Muscle layer of colon (tissue), 2 donors: ENCODE measurements at regions not wholly inside any gene's neighbourhood (a gene's known extent, or its start where the extent isn't known, plus 50 kb on each side); places are given as distances from the start of the nearest gene placed in this dataset.
"Not testable (repeated sequence)": the region's sequence is repeated elsewhere in the genome, so short reads cannot be mapped to it uniquely, and the experiment has no call there.

Experiments
- H3K27ac ChIP-seq: one replicate; pipeline ENCODE4 v1.7.0; 2013; ENCODE audit warnings: low read depth, mild to moderate bottlenecking, low read length, moderate library complexity
- H3K27me3 ChIP-seq, 2 donors: one replicate each; pipeline ENCODE4 v1.7.0; 2013; ENCODE audit warnings: low read length in 2 of 2, mild to moderate bottlenecking in 2 of 2; ENCODE audit not compliant: insufficient read depth in 2 of 2, control insufficient read depth in 1 of 2
- H3K36me3 ChIP-seq: one replicate; pipeline ENCODE4 v1.7.0; 2013; ENCODE audit warnings: mild to moderate bottlenecking, low read length; ENCODE audit not compliant: insufficient read depth
- H3K4me1 ChIP-seq: one replicate; pipeline ENCODE4 v1.7.0; 2013; ENCODE audit warnings: mild to moderate bottlenecking, low read length; ENCODE audit not compliant: insufficient read depth
- H3K4me3 ChIP-seq, 2 donors: one replicate each; pipeline ENCODE4 v1.7.0; 2013; ENCODE audit warnings: low read length in 2 of 2, low read depth in 1 of 2, mild to moderate bottlenecking in 1 of 2, moderate library complexity in 1 of 2
- H3K9ac ChIP-seq: one replicate; pipeline ENCODE4 v1.7.0; 2013; ENCODE audit warnings: low read length
- H3K9me3 ChIP-seq: one replicate; pipeline ENCODE4 v1.7.0; 2013; ENCODE audit warnings: mild to moderate bottlenecking, low read length
- donor health status: abdominal sarcoma.
- donor health status: Adenocarcinoma of cecum.

DNA sequence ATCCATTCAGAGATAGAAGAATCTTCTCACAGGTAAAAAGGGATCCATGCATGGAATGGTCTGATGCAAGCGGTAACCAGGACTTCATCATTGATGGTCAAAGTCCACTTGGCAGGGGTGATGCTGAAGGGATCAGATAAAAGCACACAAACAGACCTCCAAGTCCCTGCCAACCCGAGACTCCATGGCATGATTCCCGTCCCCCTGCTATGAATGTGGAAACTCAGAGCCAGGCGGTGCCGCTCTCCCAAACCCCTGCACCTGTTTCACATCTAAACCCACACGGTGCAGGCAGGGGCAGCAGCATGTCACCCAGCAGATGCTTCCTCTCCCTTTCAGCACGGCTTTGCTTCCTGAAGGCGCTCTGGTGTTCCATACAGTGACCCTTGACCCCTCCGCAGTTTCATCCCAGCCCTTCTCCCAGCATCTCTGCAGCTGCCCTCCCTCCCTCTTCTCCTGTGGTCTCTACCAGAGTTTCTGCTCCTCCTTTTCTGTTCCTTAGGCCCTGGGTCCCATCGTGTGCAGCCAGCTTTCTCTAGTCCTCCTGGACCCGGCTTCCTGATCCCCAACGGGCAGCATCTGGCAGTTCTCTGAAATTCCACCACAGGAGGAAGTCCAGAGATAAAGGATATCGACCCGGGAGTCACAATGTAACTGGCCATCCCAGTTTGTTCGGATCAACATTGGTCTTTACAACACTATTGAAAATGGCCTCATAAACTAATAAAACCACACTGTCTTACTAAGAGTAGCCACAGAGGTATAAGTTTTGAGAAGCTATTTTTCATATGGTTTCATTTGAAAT lies 235.0 kb downstream of the TTLL2 start:
- no peak overlapping the region for H3K4me3 ChIP-seq
- no peaks in the 10 kb centered on the region for H3K27me3 ChIP-seq
- no peaks in the 10 kb centered on the region for H3K9me3 ChIP-seq
- no peak overlapping the region for H3K9ac ChIP-seq
- H3K36me3 ChIP-seq, result no peaks in the 10 kb centered on the region
- no peak overlapping the region for H3K27ac ChIP-seq
- H3K4me1 ChIP-seq, result no peaks in the 10 kb centered on the region

DNA sequence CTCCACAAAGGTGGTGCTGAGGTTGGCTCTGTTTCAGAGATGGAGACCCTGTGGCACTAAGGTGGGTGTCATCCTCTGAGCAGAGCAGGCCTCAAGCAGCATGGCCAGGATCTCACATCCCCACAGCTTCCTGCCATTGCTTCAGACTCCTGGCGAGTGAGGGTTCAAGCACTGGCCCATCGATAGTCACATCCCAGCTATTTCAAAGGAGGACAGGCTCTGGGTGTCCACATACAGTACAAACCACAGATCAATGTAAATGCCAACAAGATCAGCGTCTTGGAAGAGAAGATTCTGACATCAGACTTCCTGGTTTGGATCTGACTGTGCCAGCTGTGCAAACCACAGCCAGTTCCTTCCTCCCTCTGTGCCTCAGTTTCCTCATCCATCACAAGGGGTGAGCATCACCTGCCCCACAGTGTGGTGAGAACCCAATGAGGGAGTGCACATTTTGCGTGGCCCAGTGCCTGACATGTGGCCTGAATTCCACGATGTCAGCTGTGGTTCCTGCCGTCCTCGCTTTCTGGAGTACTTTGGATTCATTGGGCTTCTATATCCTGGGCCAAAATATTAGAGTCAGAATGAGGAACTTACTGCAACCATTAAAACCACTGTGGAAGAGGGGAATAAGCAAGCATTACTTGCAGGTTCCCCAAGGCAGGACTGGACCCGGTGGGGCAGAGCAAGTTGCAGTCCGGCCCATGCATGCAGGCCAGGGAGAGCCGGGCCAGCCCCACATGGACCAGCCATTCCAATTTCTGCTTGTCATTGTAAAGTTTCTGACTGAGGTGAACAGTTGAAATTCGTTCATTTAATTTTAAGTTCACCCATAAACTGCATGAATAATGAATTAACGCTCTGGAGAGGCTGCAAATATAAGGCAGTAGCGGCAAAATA lies 236.0 kb downstream of the TTLL2 start:
- no peaks in the 10 kb centered on the region for H3K36me3 ChIP-seq
- no peak overlapping the region for H3K27ac ChIP-seq
- H3K4me3 ChIP-seq, result no peak overlapping the region

DNA sequence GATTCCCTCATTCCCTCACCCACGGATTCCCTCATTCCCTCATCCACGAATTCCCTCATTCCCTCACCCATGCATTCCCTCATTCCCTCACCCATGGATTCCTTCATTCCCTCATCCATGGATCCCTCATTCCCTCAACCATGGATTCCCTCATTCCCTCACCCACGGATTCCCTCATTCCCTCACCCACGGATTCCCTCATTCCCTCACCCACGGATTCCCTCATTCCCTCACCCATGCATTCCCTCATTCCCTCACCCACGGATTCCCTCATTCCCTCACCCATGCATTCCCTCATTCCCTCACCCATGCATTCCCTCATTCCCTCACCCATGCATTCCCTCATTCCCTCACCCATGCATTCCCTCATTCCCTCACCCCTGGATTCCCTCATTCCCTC lies 238.0 kb downstream of the TTLL2 start:
- not testable (repeated sequence) for H3K9ac ChIP-seq, H3K27me3 ChIP-seq, H3K4me3 ChIP-seq, H3K4me1 ChIP-seq, H3K36me3 ChIP-seq, H3K9me3 ChIP-seq, H3K27ac ChIP-seq

More for the DNA sequence above, 236.0 kb downstream of the TTLL2 start:
- Histone ChIP-seq H3K27me3 (no peaks in the 10 kb centered on the region), H3K4me1 (no peaks in the 10 kb centered on the region), H3K9me3 (no peaks in the 10 kb centered on the region), H3K9ac (no peak overlapping the region)

DNA sequence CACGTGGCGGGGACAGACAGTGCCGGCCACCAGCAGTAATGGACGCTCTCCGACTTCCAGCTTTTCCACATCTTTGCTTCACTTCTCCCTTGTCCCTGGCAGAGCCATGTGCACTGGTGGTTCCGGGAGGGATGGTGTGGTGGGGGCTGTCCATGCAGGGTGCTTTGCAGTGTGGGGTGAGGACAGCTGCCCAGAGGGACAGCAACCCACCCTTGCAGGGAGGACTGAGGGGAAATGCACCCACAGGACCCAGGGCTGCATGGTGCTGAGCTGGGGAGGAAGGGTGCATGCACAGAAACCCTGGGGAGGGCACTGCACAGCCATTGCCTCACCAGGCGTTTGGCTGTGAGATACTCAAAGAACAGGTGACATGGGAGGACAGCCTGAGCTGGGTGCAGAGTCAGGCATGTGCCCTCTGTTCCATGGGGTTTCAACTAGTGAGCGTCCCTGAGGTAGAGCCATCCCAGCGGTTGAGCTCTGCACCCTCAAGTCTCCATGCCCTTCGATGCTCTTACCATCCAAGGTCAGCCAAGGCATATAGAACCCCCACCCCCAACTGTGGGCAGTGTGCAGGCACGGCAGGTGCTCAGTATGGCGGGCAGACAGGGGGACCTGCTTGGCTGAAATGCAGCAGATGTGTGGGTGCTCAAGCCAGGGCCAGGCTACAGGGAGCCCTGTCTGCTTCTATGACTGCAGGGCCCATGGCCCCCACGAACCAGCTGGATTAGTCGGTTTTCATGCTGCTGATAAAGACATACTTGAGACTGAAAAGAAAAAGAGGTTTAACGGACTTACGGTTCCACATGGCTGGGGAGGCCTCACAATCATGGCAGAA lies 239.7 kb downstream of the TTLL2 start:
- no peak overlapping the region for H3K27ac ChIP-seq
- H3K4me1 ChIP-seq, result no peaks in the 10 kb centered on the region
- no peak overlapping the region for H3K4me3 ChIP-seq
- no peaks in the 10 kb centered on the region for H3K9me3 ChIP-seq
- no peaks in the 10 kb centered on the region for H3K27me3 ChIP-seq
- H3K9ac ChIP-seq, result no peak overlapping the region
- no peaks in the 10 kb centered on the region for H3K36me3 ChIP-seq

DNA sequence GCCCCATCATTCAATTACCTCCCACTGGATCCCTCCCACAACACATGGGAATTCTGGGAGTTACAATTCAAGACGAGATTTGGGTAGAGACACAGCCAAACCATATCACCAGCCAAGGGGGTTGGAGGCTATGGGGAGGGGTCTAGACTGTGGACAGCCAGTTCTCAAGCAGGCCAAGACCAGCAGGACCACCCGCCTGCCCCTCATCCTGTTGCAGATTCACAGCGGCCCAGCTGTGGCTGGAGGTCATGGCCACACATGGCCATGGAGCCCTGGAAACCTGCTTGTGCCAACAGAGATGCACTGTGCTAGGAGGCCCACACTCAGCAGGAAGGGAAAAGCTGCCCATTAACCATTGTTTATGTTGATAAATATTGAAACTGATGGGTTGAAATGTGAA lies 240.5 kb downstream of the TTLL2 start:
- Histone ChIP-seq H3K27ac (no peak overlapping the region), H3K4me3 (no peak overlapping the region), H3K4me1 (no peaks in the 10 kb centered on the region), H3K36me3 (no peaks in the 10 kb centered on the region), H3K9me3 (no peaks in the 10 kb centered on the region), H3K9ac (no peak overlapping the region), H3K27me3 (no peaks in the 10 kb centered on the region)

DNA sequence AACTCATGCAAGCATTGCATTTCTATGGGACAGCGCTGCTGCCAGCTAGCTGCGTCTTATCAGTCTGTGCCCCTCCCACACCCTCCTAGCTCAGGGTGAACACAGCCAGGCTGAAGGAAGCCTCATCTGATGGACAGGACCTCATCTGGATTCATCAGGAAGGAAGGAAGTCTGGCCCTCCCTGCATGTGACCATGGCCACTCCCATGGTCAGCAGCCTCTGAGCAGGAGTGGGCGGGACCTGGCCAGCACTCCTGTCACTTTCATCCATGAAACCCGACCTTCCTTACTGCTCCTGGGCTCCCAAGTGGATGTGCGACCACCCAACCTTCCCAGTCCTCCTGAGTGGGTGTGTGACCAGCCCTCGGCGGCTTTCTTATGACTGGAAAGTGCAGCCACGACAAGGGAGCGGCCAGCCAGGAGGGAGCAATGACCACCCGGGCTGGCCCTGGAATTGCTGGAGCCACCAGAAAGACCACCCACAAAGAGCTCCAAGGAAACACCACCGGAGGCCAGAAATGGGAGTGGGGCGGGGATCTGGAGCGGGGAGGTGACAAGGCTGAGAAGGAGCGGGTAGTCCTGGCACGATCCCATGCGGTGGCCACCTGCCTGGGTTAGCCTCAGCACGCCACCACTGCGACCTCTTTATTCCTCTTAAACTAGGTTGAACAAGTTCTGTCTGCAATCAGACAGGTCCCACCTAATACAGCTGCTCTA lies 241.2 kb downstream of the TTLL2 start:
- Histone ChIP-seq H3K27ac (no peak overlapping the region), H3K4me3 (no peak overlapping the region), H3K4me1 (no peaks in the 10 kb centered on the region), H3K9ac (no peak overlapping the region), H3K27me3 (no peaks in the 10 kb centered on the region), H3K9me3 (no peaks in the 10 kb centered on the region), H3K36me3 (no peaks in the 10 kb centered on the region)

DNA sequence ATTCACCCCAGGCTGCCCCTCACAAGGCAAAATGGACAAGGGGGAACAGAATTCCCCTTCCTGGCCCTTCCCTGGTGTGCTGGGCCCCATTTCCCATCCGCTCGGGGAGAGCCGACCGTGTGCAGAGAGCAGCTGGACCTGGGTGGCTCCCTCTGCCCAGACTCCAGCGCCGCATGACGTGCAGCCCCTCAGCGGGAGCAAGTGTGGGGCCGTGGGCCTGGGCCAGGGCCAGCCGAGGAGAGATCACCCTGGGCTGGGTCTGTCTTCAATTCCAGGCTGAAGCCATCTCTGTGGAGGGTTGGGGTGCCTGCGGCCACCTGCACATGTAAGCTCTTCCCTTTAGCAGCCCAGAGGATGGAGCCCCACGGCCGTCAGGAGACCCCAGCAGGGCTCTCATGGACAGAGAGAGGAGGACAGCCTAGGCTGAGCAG lies 241.8 kb downstream of the TTLL2 start:
- Histone ChIP-seq H3K36me3 (no peaks in the 10 kb centered on the region), H3K4me1 (no peaks in the 10 kb centered on the region), H3K27ac (no peak overlapping the region), H3K4me3 (no peak overlapping the region), H3K9ac (no peak overlapping the region), H3K9me3 (no peaks in the 10 kb centered on the region), H3K27me3 (no peaks in the 10 kb centered on the region)

DNA sequence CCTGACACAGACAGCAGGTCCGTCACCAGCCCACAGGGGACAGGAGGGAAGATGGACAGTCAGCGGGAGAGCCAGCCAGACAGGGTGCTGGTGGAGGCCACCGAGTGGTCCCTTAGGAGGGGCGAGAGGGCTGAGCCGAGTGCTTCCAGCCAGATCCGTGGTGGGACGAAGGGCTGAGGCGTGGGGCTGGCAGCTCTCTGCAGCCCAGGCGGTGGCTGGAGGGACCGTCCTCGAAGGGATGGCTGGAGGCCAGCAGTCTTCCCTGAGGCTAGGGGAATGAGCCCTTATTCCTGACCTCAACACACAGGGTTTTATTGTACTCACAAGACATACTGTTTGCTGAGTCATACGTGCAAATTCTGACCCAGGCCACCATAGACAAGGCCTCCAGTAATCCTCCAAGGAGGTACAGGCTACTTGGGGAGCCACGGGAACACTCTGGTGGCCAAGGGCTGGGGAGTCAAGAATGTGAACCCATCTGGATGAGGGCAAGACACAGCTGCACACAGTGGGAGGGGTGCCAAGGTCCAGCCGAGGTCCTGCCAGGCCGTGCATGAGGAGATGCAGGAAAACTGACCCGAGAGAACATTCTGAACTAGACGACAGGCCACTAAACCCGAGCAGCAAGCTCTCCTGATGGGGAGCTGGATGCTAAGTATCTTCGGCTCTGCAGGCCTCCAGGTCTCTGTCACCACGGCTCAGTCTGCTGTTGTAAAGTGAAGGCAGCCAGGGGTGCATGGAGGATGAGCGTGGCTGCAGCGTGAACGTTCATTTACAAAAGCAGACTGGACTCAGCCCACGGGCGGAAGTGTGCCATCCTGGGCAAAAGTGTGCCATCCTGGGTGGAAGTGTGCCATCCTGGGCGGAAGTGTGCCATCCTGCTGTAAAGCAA lies 242.5 kb downstream of the TTLL2 start:
- no peak overlapping the region for H3K9ac ChIP-seq
- H3K36me3 ChIP-seq, result no peaks in the 10 kb centered on the region
- H3K4me1 ChIP-seq, result no peaks in the 10 kb centered on the region
- no peaks in the 10 kb centered on the region for H3K27me3 ChIP-seq
- H3K4me3 ChIP-seq, result no peak overlapping the region
- no peak overlapping the region for H3K27ac ChIP-seq
- H3K9me3 ChIP-seq, result no peaks in the 10 kb centered on the region

DNA sequence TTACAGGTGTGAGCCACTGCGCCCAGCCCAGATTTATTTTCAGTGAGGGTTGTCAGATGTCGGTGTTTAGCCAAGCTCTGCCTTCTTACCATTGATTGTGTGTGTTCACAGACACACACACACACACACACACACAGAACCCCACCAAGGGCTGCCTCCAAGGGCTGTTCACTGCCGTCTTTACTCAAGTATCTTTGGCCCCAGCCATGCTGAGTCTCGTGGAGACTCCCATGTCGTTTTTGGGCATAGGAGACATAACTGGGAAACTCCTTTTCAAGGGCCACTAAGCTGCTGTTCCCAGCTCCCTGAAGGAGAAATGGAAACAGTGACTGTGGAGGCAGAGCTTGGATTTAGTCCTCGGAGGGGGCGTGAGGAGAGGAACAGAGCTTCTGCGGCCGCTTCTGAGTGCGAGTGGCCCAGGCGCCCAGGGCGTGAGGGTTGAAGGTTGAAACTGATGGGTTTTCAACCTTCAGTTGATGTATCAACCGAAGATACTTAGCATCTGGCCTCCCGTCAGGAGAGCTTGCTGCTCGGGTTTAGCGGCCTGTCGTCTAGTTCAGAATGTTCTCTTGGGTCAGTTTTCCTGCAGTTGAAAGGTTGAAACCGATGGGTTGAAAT lies 243.6 kb downstream of the TTLL2 start:
- Histone ChIP-seq H3K27me3 (no peaks in the 10 kb centered on the region), H3K4me3 (no peak overlapping the region), H3K9me3 (no peaks in the 10 kb centered on the region), H3K27ac (no peak overlapping the region), H3K4me1 (peaks cover 7% of the 10 kb centered on the region), H3K36me3 (no peaks in the 10 kb centered on the region), H3K9ac (no peak overlapping the region)
